MG63 (cell line): ENCODE measurements at regions not wholly inside any gene's neighbourhood (a gene's known extent, or its start where the extent isn't known, plus 50 kb on each side); places are given as distances from the start of the nearest gene placed in this dataset.
"Not testable (repeated sequence)": the region's sequence is repeated elsewhere in the genome, so short reads cannot be mapped to it uniquely, and the experiment has no call there.

Experiments used
- DNase-seq: peaks from one replicate; pipeline ENCODE4 v3.0.0-alpha.2; 2020
- H3K27me3 ChIP-seq: fragments of 250-450 bp; sonication (Bioruptor Pico); 2 replicates; pipeline ENCODE4 v1.5.1; 2020; ENCODE audit warnings: mild to moderate bottlenecking, moderate library complexity
- H3K36me3 ChIP-seq: fragments of 250-450 bp; sonication (Bioruptor Pico); 2 replicates; pipeline ENCODE4 v1.5.1; 2020; ENCODE audit warnings: mild to moderate bottlenecking, moderate library complexity
- H3K4me3 ChIP-seq: fragments of 250-450 bp; sonication (Bioruptor Pico); 2 replicates; pipeline ENCODE4 v1.5.1; 2020; ENCODE audit warnings: mild to moderate bottlenecking, moderate library complexity
- H3K9me3 ChIP-seq: fragments of 250-450 bp; sonication (Bioruptor Pico); 2 replicates; pipeline ENCODE4 v1.5.1; 2020; ENCODE audit warnings: mild to moderate bottlenecking, moderate library complexity

- H3K27me3 ChIP-seq = no peaks in the 10 kb centered on the region
- no peaks in the 10 kb centered on the region for H3K9me3 ChIP-seq
- no peak for DNase-seq
- H3K4me3 ChIP-seq = no peak overlapping the region
- H3K36me3 ChIP-seq = no peaks in the 10 kb centered on the region
These were observed 82.4 kb upstream of the NDP start for GRCh38 chrX:44055638-44056037.

DNA sequence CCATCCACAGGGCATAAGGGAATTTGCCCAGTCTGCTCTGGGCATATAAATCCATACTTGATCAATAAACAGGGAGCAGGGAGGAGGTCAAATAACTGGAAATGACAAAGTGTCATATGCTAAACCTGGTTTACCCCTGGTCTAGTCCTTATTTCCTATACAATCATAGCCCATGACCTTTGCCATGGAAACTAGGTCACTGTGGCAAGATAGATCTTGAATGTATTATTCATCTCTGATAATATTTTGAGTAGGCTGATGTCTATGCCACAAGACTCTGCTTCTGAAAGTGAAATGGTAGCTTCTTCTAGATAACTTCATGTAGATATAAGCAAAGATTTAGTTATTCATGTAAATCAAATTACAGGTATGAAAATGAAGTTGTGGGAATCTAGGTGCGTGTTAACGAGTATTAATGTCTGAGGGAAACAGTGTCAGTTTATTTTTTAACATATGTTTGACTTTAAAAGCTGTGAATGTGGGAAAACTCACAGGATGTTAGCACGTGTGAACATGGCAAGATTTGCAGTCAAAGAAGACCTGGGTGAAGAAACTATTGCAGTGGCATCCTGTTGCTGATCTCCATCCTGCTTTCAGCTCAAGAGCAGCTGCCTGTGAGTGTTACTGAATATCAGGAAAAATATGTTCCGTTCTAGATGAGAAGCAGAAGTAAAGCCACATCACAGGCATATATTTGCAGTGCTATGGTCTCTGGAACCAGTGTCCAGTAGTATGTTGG is 81.8 kb upstream of the NDP start:
- Histone ChIP-seq H3K36me3 (no peaks in the 10 kb centered on the region), H3K4me3 (no peak overlapping the region), H3K9me3 (no peaks in the 10 kb centered on the region), H3K27me3 (no peaks in the 10 kb centered on the region)
- DNase-seq = no peak

- not testable (repeated sequence) for H3K4me3 ChIP-seq, H3K36me3 ChIP-seq, DNase-seq
These were observed 71.9 kb upstream of the NDP start for GRCh38 chrX:44045106-44045505.

GRCh38 chrX:44043496-44043895 is 70.3 kb upstream of the NDP start:
- no peaks in the 10 kb centered on the region for H3K9me3 ChIP-seq
- H3K27me3 ChIP-seq = no peaks in the 10 kb centered on the region
- no peaks in the 10 kb centered on the region for H3K36me3 ChIP-seq
- H3K4me3 ChIP-seq = no peak overlapping the region
- DNase-seq = no peak

More at GRCh38 chrX:44045106-44045505, 71.9 kb upstream of the NDP start:
- H3K27me3 ChIP-seq, H3K9me3 ChIP-seq: not testable (repeated sequence)

DNA sequence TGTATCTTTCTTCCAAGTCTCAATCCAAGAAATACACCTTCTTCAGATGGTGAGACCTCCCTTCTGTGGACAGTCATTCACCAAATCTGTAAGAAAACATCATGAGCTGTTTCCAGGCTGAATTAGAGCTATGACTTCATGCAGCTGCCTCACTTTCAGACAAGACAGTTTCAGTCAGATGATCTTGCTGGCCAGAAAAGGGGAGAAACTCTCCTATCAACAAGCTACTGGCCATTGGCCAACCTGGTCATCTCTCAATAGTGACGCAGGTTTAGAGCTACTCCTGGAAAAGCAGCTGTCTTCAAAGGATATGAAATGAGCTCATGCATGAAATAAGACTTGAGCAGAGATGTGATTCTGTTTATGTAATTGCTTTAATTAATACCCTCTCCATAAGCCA is 69.6 kb upstream of the NDP start:
- Histone ChIP-seq H3K9me3 (no peaks in the 10 kb centered on the region), H3K36me3 (no peaks in the 10 kb centered on the region), H3K27me3 (no peaks in the 10 kb centered on the region), H3K4me3 (no peak overlapping the region)
- no peak for DNase-seq

DNA sequence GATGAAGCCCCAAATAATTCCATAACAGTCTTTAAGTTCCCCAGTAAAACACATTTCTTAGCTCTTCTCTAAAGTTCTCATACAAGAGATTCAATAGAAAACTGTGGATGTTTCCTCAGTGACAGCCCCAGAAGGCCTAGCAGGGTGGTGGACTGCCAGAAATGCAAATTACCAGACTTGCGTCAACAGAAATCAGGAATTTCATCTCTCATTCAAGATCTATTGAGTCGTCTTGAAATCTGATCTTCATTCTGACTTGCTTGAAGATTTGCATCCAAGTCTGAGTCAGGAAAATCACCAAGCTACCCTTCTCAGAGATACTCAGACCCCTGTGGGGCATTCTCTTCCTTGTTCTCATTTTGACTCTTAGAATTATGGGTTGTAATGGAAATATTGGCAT is 68.9 kb upstream of the NDP start:
- H3K36me3 ChIP-seq = no peaks in the 10 kb centered on the region
- no peak for DNase-seq
- no peaks in the 10 kb centered on the region for H3K27me3 ChIP-seq
- H3K9me3 ChIP-seq = no peaks in the 10 kb centered on the region
- no peak overlapping the region for H3K4me3 ChIP-seq

- Histone ChIP-seq H3K27me3 (no peaks in the 10 kb centered on the region), H3K4me3 (no peak overlapping the region), H3K9me3 (no peaks in the 10 kb centered on the region), H3K36me3 (no peaks in the 10 kb centered on the region)
- DNase-seq = no peak
These were observed 67.2 kb upstream of the NDP start for GRCh38 chrX:44040406-44040805.

DNA sequence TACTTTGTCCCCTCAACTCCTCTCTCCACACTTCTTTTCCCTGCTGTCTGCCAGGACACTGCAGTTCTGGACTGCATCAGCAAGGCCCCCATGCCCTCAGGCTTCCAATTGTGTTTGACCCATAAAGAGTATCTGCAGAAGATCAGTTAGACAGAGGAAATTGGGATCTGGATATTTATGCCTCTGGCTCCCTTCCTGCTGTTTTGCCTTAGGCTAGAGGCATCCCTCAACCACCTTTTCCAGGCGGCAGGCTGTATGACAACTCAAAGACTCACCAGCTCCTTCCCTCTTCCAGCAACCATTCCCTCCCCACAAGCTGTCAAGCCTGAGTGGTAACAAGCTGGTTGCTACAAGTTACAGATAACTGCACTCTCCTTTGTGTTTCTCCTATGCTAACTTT is 66.4 kb upstream of the NDP start:
- H3K4me3 ChIP-seq = no peak overlapping the region
- no peaks in the 10 kb centered on the region for H3K27me3 ChIP-seq
- no peak for DNase-seq
- no peaks in the 10 kb centered on the region for H3K36me3 ChIP-seq
- no peaks in the 10 kb centered on the region for H3K9me3 ChIP-seq

DNA sequence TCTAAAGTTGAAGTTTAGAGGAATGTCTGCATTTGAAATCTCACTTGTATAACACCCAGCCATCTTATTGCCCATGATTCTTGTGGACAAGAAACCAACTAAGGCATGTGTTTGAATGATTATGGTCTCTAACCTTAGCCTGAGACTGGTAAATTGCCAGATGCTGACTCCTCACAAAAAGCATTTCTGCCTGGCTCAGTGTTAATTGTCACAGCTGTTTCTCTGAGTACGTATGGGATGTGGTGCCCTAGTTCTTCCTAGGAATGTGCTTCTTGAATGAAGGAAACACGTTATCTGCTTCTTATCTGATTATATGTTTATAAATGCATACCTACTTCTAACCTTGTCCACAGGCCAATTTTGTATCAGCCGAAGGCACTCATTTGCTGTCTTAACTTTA is 63.1 kb upstream of the NDP start:
- Histone ChIP-seq H3K4me3 (no peak overlapping the region), H3K9me3 (no peaks in the 10 kb centered on the region), H3K27me3 (no peaks in the 10 kb centered on the region), H3K36me3 (no peaks in the 10 kb centered on the region)
- peak; percentile 37 for DNase-seq

- H3K36me3 ChIP-seq = no peaks in the 10 kb centered on the region
- DNase-seq = peak; percentile 57
- no peaks in the 10 kb centered on the region for H3K9me3 ChIP-seq
- no peak overlapping the region for H3K4me3 ChIP-seq
- no peaks in the 10 kb centered on the region for H3K27me3 ChIP-seq
These were observed 62.4 kb upstream of the NDP start for GRCh38 chrX:44035571-44035970.

DNA sequence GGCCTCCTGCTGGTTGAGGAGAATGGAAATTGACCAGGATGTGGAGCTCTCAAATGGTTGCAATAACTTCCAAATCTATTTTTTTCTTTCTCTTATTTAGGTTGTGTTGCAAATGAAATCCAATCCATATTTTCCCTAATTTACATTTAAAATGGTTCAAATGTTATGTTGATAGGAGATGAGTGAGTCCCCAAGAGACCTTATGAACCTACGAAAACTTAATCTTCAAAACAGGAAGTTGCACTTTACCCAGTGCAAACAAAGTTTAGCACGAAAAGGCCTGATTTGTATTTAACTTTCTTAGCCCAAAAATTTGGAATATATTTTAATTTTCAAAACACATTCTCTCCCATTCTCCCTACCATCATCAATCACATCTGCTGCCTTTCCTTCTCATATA is 59.3 kb upstream of the NDP start:
- H3K27me3 ChIP-seq = no peaks in the 10 kb centered on the region
- no peaks in the 10 kb centered on the region for H3K9me3 ChIP-seq
- DNase-seq = no peak
- H3K4me3 ChIP-seq = no peak overlapping the region
- H3K36me3 ChIP-seq = no peaks in the 10 kb centered on the region

GRCh38 chrX:44025555-44025954 is 52.4 kb upstream of the NDP start:
- Histone ChIP-seq H3K27me3 (no peaks in the 10 kb centered on the region), H3K4me3 (no peak overlapping the region), H3K9me3 (no peaks in the 10 kb centered on the region), H3K36me3 (no peaks in the 10 kb centered on the region)
- DNase-seq = peak; percentile 6
